Endothelial cell of umbilical vein (primary cell): ENCODE measurements at regions not wholly inside any gene's neighbourhood (a gene's known extent, or its start where the extent isn't known, plus 50 kb on each side); places are given as distances from the start of the nearest gene placed in this dataset.

Experiments used
- BruUV-seq: library from RNA; stranded (reverse); fragments of 400-500 nt; replicated peaks from 2 replicates; lab custom pipeline; 2021; lab: Mats Ljungman, UMichigan
- CTCF ChIA-PET: fragments of 300-600, 350-600 bp; sonication (Branson Sonifier 250); formaldehyde crosslinking; loops from one replicate; lab custom pipeline; 2021; ENCODE audit warnings: antibody characterized with exemption, inconsistent platforms; lab: Charles Lee
- POLR2A ChIA-PET: fragments of 300-600, 350-600 bp; sonication (Branson Sonifier 250); formaldehyde crosslinking; loops from one replicate; lab custom pipeline; 2021; ENCODE audit warnings: antibody characterized with exemption, inconsistent platforms; lab: Charles Lee
- DNase-seq: peaks from one replicate; pipeline ENCODE4 v3.0.0-alpha.2; 2011; ENCODE audit warnings: low read depth, low spot score
- FAIRE-seq: peaks from 2 replicates; lab custom pipeline; 2011; peaks lifted over from hg19 to GRCh38; lab: Jason Lieb, UNC
- H2AFZ ChIP-seq: 2 replicates; pipeline ENCODE4 v1.6.0; 2012; ENCODE audit warnings: low read depth, low read length, control low read depth, inconsistent platforms
- H3K27ac ChIP-seq: 2 replicates; pipeline ENCODE4 v1.5.1; 2011; ENCODE audit warnings: low read depth, mild to moderate bottlenecking, control low read depth, low read length, moderate library complexity; ENCODE audit not compliant: insufficient read depth
- H3K27me3 ChIP-seq, 2 experiments: 2 replicates each; pipeline versions ENCODE4 v1.6.0 to v1.6.1; 2011; ENCODE audit warnings: low read length in 2 of 2, mixed read lengths in 1 of 2; ENCODE audit not compliant: control insufficient read depth in 2 of 2, insufficient read depth in 2 of 2
- H3K36me3 ChIP-seq, 2 experiments: 2 replicates in 1 of 2; 3 replicates in 1 of 2; pipeline ENCODE4 v1.5.1; 2011; ENCODE audit warnings: low read length in 2 of 2, mild to moderate bottlenecking in 1 of 2, moderate library complexity in 1 of 2; ENCODE audit not compliant: control insufficient read depth in 2 of 2, insufficient read depth in 2 of 2; ENCODE audit errors: extremely low read depth in 1 of 2
- H3K4me1 ChIP-seq: 3 replicates; pipeline ENCODE4 v1.5.1; 2011; ENCODE audit warnings: mild to moderate bottlenecking, low read length; ENCODE audit not compliant: control insufficient read depth, insufficient read depth; ENCODE audit errors: extremely low read depth
- H3K4me2 ChIP-seq: 2 replicates; pipeline ENCODE4 v1.6.1; 2011; ENCODE audit warnings: low read length, control low read depth, mixed read lengths; ENCODE audit not compliant: insufficient read depth
- H3K4me3 ChIP-seq, 3 experiments: fragments of 200-600 bp in 1 of 3; sonication (generic), shearing (Covaris generic) in 1 of 3; replicated peaks in 1 of 3; 2 replicates each; pipeline ENCODE4 v1.5.1; 2011 to 2016; ENCODE audit warnings: control low read depth in 3 of 3, low read length in 3 of 3, mild to moderate bottlenecking in 2 of 3, inconsistent platforms in 1 of 3, low read depth in 1 of 3, moderate library complexity in 1 of 3; ENCODE audit not compliant: insufficient read depth in 1 of 3
- H3K79me2 ChIP-seq: 2 replicates; pipeline ENCODE4 v1.6.0; 2012; ENCODE audit warnings: low read length, inconsistent platforms; ENCODE audit not compliant: control insufficient read depth, insufficient read depth
- H3K9ac ChIP-seq: replicated peaks from 2 replicates; pipeline ENCODE3; 2011; ENCODE audit warnings: low read length, control low read depth; ENCODE audit not compliant: insufficient read depth; ENCODE audit errors: extremely low read depth
- H3K9me1 ChIP-seq: replicated peaks from 3 replicates; pipeline ENCODE4 v1.6.0; 2011; ENCODE audit warnings: mild to moderate bottlenecking, low read length; ENCODE audit not compliant: control insufficient read depth, insufficient read depth; ENCODE audit errors: extremely low read depth
- H3K9me3 ChIP-seq: replicated peaks from 2 replicates; pipeline ENCODE4 v1.5.1; 2012; ENCODE audit warnings: low read length, inconsistent platforms; ENCODE audit not compliant: control insufficient read depth, insufficient read depth
- H4K20me1 ChIP-seq: replicated peaks from 2 replicates; pipeline ENCODE3; 2011; ENCODE audit warnings: mild to moderate bottlenecking, low read length; ENCODE audit not compliant: control insufficient read depth, insufficient read depth; ENCODE audit errors: extremely low read depth
- CTCF ChIP-seq, 2 donors: IDR thresholded peaks; 1 replicate in 1 of 2; 2 replicates in 1 of 2; pipeline ENCODE4 v1.5.1; 2011; ENCODE audit warnings: low read length in 2 of 2, mild to moderate bottlenecking in 2 of 2, moderate library complexity in 2 of 2, control low read depth in 1 of 2, inconsistent platforms in 1 of 2, low read depth in 1 of 2; ENCODE audit not compliant: insufficient read depth in 1 of 2; ENCODE audit errors: extremely low read depth in 1 of 2
- EZH2 ChIP-seq: IDR thresholded peaks from 2 replicates; pipeline ENCODE4 v1.6.1; 2012; ENCODE audit warnings: borderline replicate concordance, low read depth, mild to moderate bottlenecking, moderate library complexity, low read length, inconsistent platforms; ENCODE audit not compliant: severe bottlenecking
- FOS ChIP-seq: IDR thresholded peaks from 2 replicates; pipeline ENCODE4 v1.6.1; 2011; ENCODE audit warnings: mild to moderate bottlenecking, low read length, moderate library complexity, borderline replicate concordance; ENCODE audit not compliant: insufficient read depth
- GATA2 ChIP-seq: IDR thresholded peaks from 2 replicates; pipeline ENCODE4 v1.7.0; 2011; ENCODE audit warnings: low read depth, mild to moderate bottlenecking, moderate library complexity, mixed read lengths, low read length; ENCODE audit not compliant: insufficient read length, insufficient read depth
- JUN ChIP-seq: IDR thresholded peaks from 2 replicates; pipeline ENCODE4 v1.6.1; 2011; ENCODE audit warnings: borderline replicate concordance, low read depth; ENCODE audit not compliant: insufficient read length, insufficient read depth
- MAX ChIP-seq: IDR thresholded peaks from 2 replicates; pipeline ENCODE4 v1.6.1; 2011; ENCODE audit not compliant: insufficient read depth, insufficient read length
- MYC ChIP-seq: IDR thresholded peaks from one replicate; pipeline ENCODE4 v1.6.1; 2011; ENCODE audit warnings: mild to moderate bottlenecking, low read depth, low read length
- POLR2A ChIP-seq: IDR thresholded peaks from 2 replicates; pipeline ENCODE4 v1.6.1; 2012; ENCODE audit warnings: low read depth, mild to moderate bottlenecking, control low read depth, low read length
- POLR2AphosphoS5 ChIP-seq: IDR thresholded peaks from 2 replicates; pipeline ENCODE4 v1.6.1; 2012; ENCODE audit warnings: low read depth, mild to moderate bottlenecking, control low read depth, low read length, moderate library complexity; ENCODE audit not compliant: insufficient read depth
- dilution Hi-C: fragments of 300-500 bp; cut with MboI; formaldehyde crosslinking; loops from one replicate; pipeline ENCODE4 v1.15.0; 2019; ENCODE audit warnings: low sequenced_read_pairs; ENCODE audit not compliant: extremely low pct_ligation_motif_present
- intact Hi-C: fragments of 100-400 bp; cut with micrococcal nuclease; formaldehyde crosslinking; loops from one replicate; pipeline ENCODE4 v1.10.0; 2022

GRCh38 chr10:78692071-78692470 lies 376.7 kb upstream of the ZMIZ1 start:
- Histone ChIP-seq H3K4me2 (no peak overlapping the region), H3K9ac (no peak overlapping the region), H3K9me3 (no peaks in the 10 kb centered on the region), H3K36me3 (no peaks in the 10 kb centered on the region), H3K79me2 (no peaks in the 10 kb centered on the region), H3K27me3 (peaks cover 0 to under 1% of the 10 kb centered on the region in 2 experiments), H4K20me1 (peaks cover 2% of the 10 kb centered on the region), H3K27ac (no peak overlapping the region), H2AFZ (no peak overlapping the region), H3K9me1 (no peaks in the 10 kb centered on the region), H3K4me3 (no peak overlapping the region), H3K4me1 (no peaks in the 10 kb centered on the region)
- no peak for DNase-seq
- no peak for FAIRE-seq
- dilution Hi-C loops (no loop called here), intact Hi-C loops (no loop called here)
- POLR2A ChIA-PET = no interaction called here
- no TSS peak for BruUV-seq
- TF ChIP-seq JUN = no peak
- TF ChIP-seq CTCF (IDR thresholded peaks at IDR 0.05; ENCODE audit: extremely low read depth in 1 of 2, insufficient read depth in 1 of 2, low read depth in 1 of 2, low read length in 2 of 2) = no peak
- no peak for TF ChIP-seq MYC
- TF ChIP-seq GATA2 = no peak
- TF ChIP-seq POLR2A = no peak
- TF ChIP-seq POLR2AphosphoS5 = no peak
- no peak for TF ChIP-seq MAX
- no peak for TF ChIP-seq EZH2
- no peak for TF ChIP-seq FOS
- CTCF ChIA-PET = interaction anchor here (1.7 kb wide), 1 partner anchor 34 kb away, joined by 4 read pairs; no protein-coding TSS in a partner anchor
